ENCODE measurements at regions not wholly inside any gene's neighbourhood (a gene's known extent, or its start where the extent isn't known, plus 50 kb on each side); places are given as distances from the start of the nearest gene placed in this dataset.

DNA sequence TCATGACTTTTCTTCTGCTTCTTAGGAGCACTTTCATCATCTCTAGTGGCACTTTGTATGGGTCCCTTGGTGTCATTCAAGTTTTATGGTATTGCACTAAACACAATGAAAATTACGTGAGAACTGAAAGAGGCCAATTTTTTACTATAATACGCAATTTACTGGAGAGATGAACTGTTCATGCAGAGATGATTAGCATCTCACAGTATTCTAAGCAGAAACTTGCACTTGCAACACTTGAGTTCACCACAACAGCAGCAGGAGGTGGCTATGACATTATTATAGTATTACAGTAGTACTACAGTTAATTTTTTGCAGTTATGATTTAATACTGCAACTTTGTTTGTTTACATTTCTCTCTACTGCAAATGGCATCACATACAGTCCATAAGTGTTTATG is 793.1 kb upstream of the CRIM1 start:
- no peak for TF ChIP-seq EZH2 (IDR thresholded peaks at IDR 0.05; ENCODE audit: low read depth)
- TF ChIP-seq, protein P1, sequence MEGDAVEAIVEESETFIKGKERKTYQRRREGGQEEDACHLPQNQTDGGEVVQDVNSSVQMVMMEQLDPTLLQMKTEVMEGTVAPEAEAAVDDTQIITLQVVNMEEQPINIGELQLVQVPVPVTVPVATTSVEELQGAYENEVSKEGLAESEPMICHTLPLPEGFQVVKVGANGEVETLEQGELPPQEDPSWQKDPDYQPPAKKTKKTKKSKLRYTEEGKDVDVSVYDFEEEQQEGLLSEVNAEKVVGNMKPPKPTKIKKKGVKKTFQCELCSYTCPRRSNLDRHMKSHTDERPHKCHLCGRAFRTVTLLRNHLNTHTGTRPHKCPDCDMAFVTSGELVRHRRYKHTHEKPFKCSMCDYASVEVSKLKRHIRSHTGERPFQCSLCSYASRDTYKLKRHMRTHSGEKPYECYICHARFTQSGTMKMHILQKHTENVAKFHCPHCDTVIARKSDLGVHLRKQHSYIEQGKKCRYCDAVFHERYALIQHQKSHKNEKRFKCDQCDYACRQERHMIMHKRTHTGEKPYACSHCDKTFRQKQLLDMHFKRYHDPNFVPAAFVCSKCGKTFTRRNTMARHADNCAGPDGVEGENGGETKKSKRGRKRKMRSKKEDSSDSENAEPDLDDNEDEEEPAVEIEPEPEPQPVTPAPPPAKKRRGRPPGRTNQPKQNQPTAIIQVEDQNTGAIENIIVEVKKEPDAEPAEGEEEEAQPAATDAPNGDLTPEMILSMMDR (conservative IDR thresholded peaks at IDR 0.05): no peak

Data from PC-9 (cell line).